Activated CD4-positive, CD25-positive, alpha-beta regulatory T cell treated with anti-CD3 and anti-CD28 coated beads, Interleukin-2, amount 50 U/mL, for 72 hours (primary cell): ENCODE measurements at regions not wholly inside any gene's neighbourhood (a gene's known extent, or its start where the extent isn't known, plus 50 kb on each side); places are given as distances from the start of the nearest gene placed in this dataset.

Experiments
- DNase-seq: peaks from one replicate; pipeline ENCODE4 v3.0.0; 2021

GRCh38 chr1:235009561-235010306, 118.9 kb downstream of the TOMM20 start:
- no peak for DNase-seq

- no peak for DNase-seq
Observed at GRCh38 chr1:235009074-235009473, 119.6 kb downstream of the TOMM20 start.

- no peak for DNase-seq
Observed at GRCh38 chr1:235008239-235008638, 120.4 kb downstream of the TOMM20 start.

- DNase-seq, result no peak
Observed at GRCh38 chr1:235006816-235007215, 121.8 kb downstream of the TOMM20 start.

- no peak for DNase-seq
Observed at GRCh38 chr1:235006132-235006721, 122.4 kb downstream of the TOMM20 start.

- DNase-seq, result no peak
Observed at GRCh38 chr1:235004840-235005391, 123.7 kb downstream of the TOMM20 start.

- DNase-seq, result no peak
Observed at GRCh38 chr1:235004276-235004675, 124.4 kb downstream of the TOMM20 start.

- no peak for DNase-seq
Observed at GRCh38 chr1:235002706-235003300, 125.8 kb downstream of the TOMM20 start.

GRCh38 chr1:234999513-234999940, 129.1 kb downstream of the TOMM20 start:
- DNase-seq, result no peak

GRCh38 chr1:234997896-234998741, 130.5 kb downstream of the TOMM20 start:
- no peak for DNase-seq

- no peak for DNase-seq
Observed at GRCh38 chr1:234997201-234997895, 131.3 kb downstream of the TOMM20 start.

GRCh38 chr1:234996245-234996757, 132.3 kb downstream of the TOMM20 start:
- DNase-seq, result no peak

GRCh38 chr1:234994436-234995295, 134.0 kb downstream of the TOMM20 start:
- no peak for DNase-seq

GRCh38 chr1:234992065-234992464, 136.6 kb downstream of the TOMM20 start:
- DNase-seq, result no peak

GRCh38 chr1:234990874-234991801, 137.5 kb downstream of the TOMM20 start:
- DNase-seq, result no peak

- no peak for DNase-seq
Observed at GRCh38 chr1:234990328-234990675, 138.3 kb downstream of the TOMM20 start.

GRCh38 chr1:234989479-234990327, 138.9 kb downstream of the TOMM20 start:
- no peak for DNase-seq

- no peak for DNase-seq
Observed at GRCh38 chr1:234989019-234989418, 139.6 kb downstream of the TOMM20 start.

- DNase-seq, result no peak
Observed at GRCh38 chr1:234988536-234988935, 140.1 kb downstream of the TOMM20 start.
